Activated CD8-positive, alpha-beta memory T cell treated with anti-CD3 and anti-CD28 coated beads, Interleukin-2, amount 50 U/mL, for 48 hours (primary cell): ENCODE measurements at regions not wholly inside any gene's neighbourhood (a gene's known extent, or its start where the extent isn't known, plus 50 kb on each side); places are given as distances from the start of the nearest gene placed in this dataset.
"Not testable (repeated sequence)": the region's sequence is repeated elsewhere in the genome, so short reads cannot be mapped to it uniquely, and the experiment has no call there.

Experiments used
- DNase-seq: peaks from one replicate; pipeline ENCODE4 v3.0.0-alpha.2; 2020

DNA sequence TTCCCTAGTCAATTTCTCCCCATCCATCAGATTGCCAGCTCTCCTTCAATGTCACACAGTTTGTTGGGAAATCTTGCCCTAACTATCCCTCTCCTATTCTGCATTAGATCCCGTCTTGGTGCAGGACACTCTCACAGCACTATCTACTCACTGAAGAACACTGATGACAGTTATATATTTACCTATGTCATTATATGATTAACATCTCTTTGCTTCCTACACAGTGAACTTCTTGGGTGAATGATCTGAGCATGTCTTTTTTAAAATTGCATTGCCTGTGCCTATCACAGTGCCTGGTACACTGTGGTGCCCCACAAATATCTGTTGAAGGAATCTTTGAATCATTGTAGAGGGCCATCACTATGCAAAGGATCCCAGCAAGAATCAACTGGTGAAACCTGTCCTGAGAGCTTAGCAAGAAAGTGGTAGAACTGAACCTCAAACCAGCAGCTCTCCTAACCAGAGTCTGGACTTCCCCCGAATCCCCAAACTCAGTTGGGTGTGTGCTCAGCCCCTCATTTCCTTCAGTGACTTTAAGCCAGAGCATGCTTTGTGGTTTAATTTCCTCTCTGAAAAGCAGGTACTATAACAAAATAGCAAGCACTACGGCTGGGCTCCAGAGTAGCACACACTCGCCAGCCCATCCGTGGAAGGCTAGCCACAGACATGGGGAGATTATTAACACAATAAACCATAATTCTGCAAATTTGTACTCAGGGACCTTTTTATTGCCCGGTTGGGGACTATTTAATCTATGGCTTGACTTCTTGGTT is 680.7 kb upstream of the SALL1 start:
- no peak for DNase-seq

- DNase-seq: not testable (repeated sequence)
Observed at GRCh38 chr16:51831034-51831433, 680.0 kb upstream of the SALL1 start.

DNA sequence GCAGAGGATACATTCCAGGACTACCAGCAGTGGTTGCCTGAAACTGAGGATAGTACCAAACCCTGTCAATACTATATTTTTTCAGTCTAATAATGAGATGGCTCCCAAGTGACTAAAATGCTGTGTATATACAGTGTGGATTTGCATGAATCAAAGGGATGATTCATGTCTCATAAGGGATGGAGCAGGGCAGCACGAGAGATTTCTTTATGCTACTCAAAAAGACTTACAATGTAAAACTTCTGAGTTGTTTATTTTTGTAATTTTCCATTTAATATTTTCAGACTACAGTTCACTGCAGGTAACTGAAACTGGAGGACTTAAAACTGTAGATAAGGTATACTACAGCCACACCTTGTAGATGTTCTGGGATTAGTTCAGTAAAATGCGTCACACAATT is 674.7 kb upstream of the SALL1 start:
- DNase-seq: no peak

GRCh38 chr16:51822471-51822870 is 671.4 kb upstream of the SALL1 start:
- no peak for DNase-seq

- no peak for DNase-seq
Observed at GRCh38 chr16:51821527-51821926, 670.5 kb upstream of the SALL1 start.

DNA sequence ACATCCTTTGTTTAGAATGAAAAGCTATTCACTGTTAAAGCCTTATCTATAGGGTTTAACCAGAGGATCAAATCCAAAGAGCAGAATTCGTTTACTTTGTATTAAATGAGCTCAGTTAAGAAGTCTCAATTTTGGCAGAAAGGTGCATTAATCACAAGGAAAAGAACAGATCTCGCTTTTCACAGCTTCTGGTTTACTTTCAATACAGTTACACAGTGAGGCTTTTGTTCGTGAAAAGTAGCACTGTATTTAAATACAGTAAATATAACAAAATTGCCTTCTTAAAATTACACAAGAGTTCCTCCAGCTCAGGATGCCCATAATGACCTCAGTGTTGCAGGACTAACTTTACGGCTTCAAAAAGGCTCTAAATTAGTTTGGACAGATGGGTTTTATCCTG is 669.1 kb upstream of the SALL1 start:
- no peak for DNase-seq

DNA sequence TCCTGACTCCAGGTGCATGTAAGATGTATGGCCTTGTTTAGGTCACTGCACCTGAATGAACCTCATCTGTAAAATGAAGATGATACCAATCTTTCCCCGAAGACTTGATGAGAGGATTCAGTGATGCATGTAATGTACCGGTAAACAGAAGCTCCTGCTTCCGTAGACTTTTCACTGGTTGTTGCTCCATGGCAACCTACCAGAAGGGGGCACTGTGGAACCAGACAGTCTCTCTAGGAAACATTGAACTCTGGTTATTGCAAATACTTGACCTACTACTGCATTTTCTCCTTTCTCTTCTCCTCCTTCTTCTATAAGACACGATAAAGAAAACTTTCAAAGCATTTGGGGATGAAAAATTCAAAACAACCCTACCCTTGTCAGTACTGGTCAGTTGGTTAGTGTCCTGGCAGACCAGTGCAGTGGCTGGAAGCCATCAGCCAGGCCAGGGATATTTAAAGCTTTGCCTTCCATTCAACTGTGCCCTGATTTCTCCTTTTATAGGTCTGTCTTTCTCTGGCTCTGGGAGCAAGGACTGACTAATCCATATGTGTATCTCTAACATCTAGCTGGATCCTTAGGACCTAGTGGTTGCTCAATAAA is 667.4 kb upstream of the SALL1 start:
- DNase-seq: peak; percentile 53

DNA sequence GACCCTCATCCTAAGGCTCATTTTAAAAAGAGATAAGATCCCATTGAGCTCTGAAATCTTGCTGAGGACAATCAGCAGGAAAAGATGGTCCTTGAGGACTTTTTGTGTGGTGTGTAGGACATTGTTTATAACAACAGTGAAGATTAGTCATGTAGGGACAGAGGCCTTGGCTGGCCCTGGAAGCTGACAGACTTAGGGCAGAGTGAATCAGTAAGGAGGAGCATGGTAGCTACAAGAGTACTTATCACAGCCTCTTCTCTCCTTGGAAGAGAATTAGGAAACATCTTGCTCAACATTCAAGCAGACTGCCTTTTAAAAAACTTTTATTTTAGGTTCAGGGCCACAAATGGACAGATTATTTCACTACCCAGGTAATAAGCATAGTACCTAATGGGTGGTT is 665.9 kb upstream of the SALL1 start:
- no peak for DNase-seq

GRCh38 chr16:51815523-51815922 is 664.5 kb upstream of the SALL1 start:
- DNase-seq: no peak

- DNase-seq: no peak
Observed at GRCh38 chr16:51814617-51815016, 663.5 kb upstream of the SALL1 start.

GRCh38 chr16:51813609-51814008 is 662.5 kb upstream of the SALL1 start:
- DNase-seq: no peak

GRCh38 chr16:51812945-51813344 is 661.9 kb upstream of the SALL1 start:
- no peak for DNase-seq

GRCh38 chr16:51807551-51807950 is 656.5 kb upstream of the SALL1 start:
- no peak for DNase-seq

DNA sequence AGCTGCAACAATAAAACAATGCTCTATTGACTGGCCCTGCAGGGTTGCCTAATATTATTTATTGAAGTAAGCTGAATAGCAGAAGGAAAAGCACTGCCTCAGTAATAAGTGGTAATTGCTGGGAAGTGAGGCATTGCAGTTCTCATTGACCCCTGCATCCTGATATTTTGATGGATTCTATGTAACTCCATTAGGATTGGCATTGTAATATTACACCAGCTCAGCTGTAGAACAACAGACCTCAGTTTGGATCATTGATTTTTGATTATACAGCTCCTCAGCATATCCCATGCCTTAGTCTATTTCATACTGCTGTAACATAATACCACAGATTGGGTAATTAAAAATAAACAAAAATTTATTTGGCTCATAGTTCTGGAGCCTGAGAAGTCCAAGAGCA is 650.6 kb upstream of the SALL1 start:
- no peak for DNase-seq

DNA sequence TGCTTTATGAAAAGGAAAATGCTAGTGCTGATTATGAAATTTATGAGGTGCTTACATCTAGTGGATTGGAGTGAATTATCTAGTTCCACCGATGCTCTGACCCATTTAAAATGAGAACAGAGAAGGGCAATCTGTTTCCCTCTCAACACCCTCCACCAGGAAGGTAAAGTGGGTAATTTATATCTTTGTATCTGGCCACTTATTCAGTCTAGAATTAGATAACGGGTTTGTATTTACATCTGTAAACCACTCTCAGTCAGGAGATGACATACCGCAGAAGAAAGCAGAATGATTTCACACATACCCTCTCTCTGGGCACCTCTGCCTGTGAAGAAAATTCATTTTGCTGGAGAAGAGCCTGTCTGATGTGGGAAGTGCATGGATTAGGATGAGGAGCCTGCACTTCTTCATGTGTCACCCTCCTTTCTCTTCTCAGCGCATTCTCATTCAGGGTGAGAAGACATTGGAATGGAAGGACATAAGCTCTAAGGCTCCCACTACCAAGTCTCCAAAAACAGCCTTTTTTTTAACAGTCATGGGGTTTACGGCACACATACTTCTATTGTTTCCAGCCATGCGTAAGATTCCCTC is 646.7 kb upstream of the SALL1 start:
- DNase-seq: no peak

DNA sequence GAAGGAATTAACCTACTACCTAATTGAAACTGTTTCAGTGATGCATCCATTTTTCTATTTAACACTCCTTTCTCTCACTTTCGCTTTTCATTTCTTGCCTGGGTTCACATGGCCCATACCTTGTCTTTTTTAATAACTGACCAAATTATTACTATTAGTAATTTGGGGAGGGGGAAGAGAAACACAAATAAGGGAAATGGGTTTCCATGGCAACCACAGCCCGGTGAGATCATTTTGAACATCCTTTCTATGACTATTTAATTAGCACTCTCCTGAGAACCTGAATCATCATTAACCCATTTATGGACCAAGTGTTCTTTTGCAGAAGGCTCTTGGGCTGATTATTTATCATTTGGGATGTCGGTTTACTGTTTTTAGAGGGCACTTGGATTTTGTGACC is 628.2 kb upstream of the SALL1 start:
- DNase-seq: no peak

DNA sequence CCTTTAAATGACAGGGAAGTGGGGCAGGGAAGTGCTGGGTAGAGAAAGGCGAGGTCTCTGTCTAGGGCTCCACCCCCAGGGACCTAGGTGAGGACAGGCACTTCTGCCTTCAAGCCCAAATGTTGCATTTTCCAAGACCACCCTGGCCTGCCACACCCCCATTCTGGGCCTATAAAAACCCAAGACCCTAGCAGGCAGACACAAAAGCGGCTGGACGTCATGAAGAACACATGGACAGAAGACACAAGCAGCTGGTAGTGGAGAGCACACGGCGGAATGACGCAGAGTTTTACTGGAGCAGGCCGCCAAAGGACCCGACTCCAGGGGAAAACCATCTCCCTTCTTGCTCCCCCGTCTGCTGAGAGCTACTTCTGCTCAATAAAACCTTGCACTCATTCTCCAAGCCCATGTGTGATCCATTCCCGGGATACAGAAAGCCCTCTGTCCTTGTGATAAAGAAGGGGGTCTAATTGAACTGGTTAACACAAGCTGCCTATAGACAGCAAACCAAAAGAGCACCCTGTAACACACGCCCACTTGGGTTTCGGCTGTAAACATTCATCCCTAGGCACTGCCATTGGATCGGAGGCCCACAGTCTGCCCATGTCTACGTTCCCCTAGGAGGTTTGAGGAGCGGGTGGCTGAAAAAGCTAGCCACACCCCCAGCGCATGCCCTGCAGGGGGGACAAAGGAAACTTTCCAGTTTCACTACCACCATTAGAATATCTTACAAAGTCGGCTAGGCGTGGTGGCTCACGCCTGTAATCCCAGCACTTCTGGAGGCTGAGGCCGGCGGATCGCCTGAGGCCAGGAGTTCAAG is 622.2 kb upstream of the SALL1 start:
- DNase-seq: no peak

DNA sequence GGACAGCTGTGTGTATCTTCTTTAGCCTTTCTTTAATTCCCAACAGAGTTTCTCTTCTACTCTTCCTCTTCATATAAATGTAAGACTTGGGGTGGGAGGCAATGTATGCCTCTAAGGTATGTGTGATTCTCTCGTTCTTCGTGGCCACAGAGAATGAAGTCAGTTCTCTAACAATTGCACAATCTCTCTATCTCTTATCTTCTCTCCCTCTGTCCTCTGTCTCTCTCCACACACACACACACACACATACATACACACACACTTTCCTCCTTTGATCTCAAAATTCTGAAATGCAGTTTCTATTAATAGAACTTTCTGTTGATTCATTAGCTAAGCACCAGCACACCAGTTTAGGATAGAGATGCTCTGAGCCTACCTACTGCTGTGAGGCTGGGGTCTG is 615.7 kb upstream of the SALL1 start:
- DNase-seq: no peak

- no peak for DNase-seq
Observed at GRCh38 chr16:51763072-51763661, 612.1 kb upstream of the SALL1 start.

DNA sequence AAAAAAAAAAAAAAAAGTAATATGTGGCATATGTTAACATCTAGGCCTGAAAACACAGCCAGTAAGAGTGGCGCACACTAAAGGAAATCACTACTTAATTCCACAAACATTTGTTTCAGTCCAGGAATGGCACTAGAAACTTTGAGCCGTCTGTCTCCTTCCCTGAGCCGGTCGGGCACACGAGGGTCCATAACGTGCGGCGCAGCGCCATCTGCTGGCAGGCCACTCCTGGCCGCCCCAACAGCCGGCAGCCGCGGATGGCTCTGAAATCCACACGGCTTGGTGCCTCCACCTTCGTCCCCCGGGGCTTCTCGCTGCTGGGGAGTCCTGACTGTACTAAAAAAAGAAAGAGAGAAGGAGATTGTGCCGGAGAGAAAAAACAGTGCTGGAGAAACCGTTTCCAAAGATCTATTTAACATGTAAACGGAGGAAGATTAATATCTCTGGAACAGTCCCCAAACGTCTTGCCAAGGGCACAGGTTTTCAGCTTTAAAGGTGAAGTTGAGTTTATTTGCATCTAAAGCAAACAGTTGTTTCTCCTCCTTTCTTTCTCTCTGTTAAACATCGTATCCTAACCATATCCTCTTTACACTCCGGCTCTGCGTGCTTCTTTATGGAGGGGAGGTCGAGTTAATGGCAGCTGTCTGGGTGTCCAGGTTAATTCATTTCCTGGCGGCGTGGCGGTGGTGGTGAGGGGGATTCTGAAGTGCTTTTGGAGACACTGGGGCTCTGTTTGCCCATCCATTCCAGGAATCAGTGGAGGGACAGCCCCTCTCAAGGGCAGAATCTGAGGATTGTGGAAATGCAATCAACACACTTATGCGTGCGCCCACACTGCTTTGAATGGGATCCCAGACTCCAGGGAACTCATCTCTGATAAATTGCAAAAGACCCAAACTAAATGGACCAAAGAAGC is 611.3 kb upstream of the SALL1 start:
- DNase-seq: peak; percentile 90

GRCh38 chr16:51761001-51761400 is 609.9 kb upstream of the SALL1 start:
- DNase-seq: no peak

GRCh38 chr16:51759999-51760398 is 608.9 kb upstream of the SALL1 start:
- DNase-seq: no peak
